HG03095 (cell line): ENCODE measurements at regions not wholly inside any gene's neighbourhood (a gene's known extent, or its start where the extent isn't known, plus 50 kb on each side); places are given as distances from the start of the nearest gene placed in this dataset.

ENCODE experiments used
- ATAC-seq: cut with Tn5 transposase; IDR thresholded peaks from one replicate; pipeline ENCODE4 v1.9.1; 2021; ENCODE audit warnings: moderate library complexity; ENCODE audit not compliant: unreplicated experiment

GRCh38 chr21:36532769-36533467 is 53.0 kb upstream of the CLDN14 start:
- no peak for ATAC-seq

GRCh38 chr21:36533468-36533848 is 53.5 kb upstream of the CLDN14 start:
- no peak for ATAC-seq

GRCh38 chr21:36534656-36535055 is 54.7 kb upstream of the CLDN14 start:
- ATAC-seq: no peak

GRCh38 chr21:36535618-36536241 is 55.8 kb upstream of the CLDN14 start:
- ATAC-seq: peak; percentile 75

GRCh38 chr21:36538761-36539160 is 58.8 kb upstream of the CLDN14 start:
- no peak for ATAC-seq

- no peak for ATAC-seq
Observed at GRCh38 chr21:36539434-36540150, 59.7 kb upstream of the CLDN14 start.

- no peak for ATAC-seq
Observed at GRCh38 chr21:36540700-36541099, 60.8 kb upstream of the CLDN14 start.

GRCh38 chr21:36541721-36542139 is 61.8 kb upstream of the CLDN14 start:
- ATAC-seq: no peak

GRCh38 chr21:36542312-36543101 is 62.6 kb upstream of the CLDN14 start:
- ATAC-seq: peak; percentile 60

- no peak for ATAC-seq
Observed at GRCh38 chr21:36543924-36544323, 64.0 kb upstream of the CLDN14 start.

GRCh38 chr21:36544545-36544944 is 64.6 kb upstream of the CLDN14 start:
- ATAC-seq: no peak

- no peak for ATAC-seq
Observed at GRCh38 chr21:36545776-36546511, 66.0 kb upstream of the CLDN14 start.

- ATAC-seq: no peak
Observed at GRCh38 chr21:36547464-36547863, 67.5 kb upstream of the CLDN14 start.

- no peak for ATAC-seq
Observed at GRCh38 chr21:36548866-36549265, 68.9 kb upstream of the CLDN14 start.

GRCh38 chr21:36549470-36549869 is 69.5 kb upstream of the CLDN14 start:
- ATAC-seq: no peak

- no peak for ATAC-seq
Observed at GRCh38 chr21:36550761-36551160, 70.8 kb upstream of the CLDN14 start.

- no peak for ATAC-seq
Observed at GRCh38 chr21:36551321-36551720, 71.4 kb upstream of the CLDN14 start.

- no peak for ATAC-seq
Observed at GRCh38 chr21:36551731-36552433, 72.0 kb upstream of the CLDN14 start.

GRCh38 chr21:36552434-36552785 is 72.5 kb upstream of the CLDN14 start:
- no peak for ATAC-seq

- ATAC-seq: no peak
Observed at GRCh38 chr21:36553406-36553805, 73.5 kb upstream of the CLDN14 start.
